Mammary epithelial cell (primary cell): ENCODE measurements at regions not wholly inside any gene's neighbourhood (a gene's known extent, or its start where the extent isn't known, plus 50 kb on each side); places are given as distances from the start of the nearest gene placed in this dataset.

Experiments used
- CTCF ChIP-seq, 2 donors: IDR thresholded peaks in 1 of 2; conservative IDR thresholded peaks in 1 of 2; 2 replicates each; pipeline ENCODE4 v1.5.1; 2011 to 2012; ENCODE audit warnings: inconsistent platforms in 2 of 2, low read length in 2 of 2, mild to moderate bottlenecking in 2 of 2, control low read depth in 1 of 2, low read depth in 1 of 2; ENCODE audit not compliant: insufficient read depth in 1 of 2; ENCODE audit errors: extremely low read depth in 1 of 2
- EZH2 ChIP-seq: IDR thresholded peaks from 2 replicates; pipeline ENCODE4 v1.6.1; 2012; ENCODE audit warnings: low read length, inconsistent platforms, borderline replicate concordance

GRCh38 chr2:84247532-84247931 lies 211.5 kb downstream of the SUCLG1 start:
- TF ChIP-seq CTCF (conservative IDR thresholded peaks at IDR 0.05 in 1 of 2, IDR thresholded peaks at IDR 0.05 in 1 of 2; ENCODE audit: extremely low read depth in 1 of 2, insufficient read depth in 1 of 2, low read depth in 1 of 2, low read length in 2 of 2) (no peak), EZH2 (no peak)
